ENCODE measurements at regions not wholly inside any gene's neighbourhood (a gene's known extent, or its start where the extent isn't known, plus 50 kb on each side); places are given as distances from the start of the nearest gene placed in this dataset.

- Histone ChIP-seq H3K79me2 (ENCODE audit: low read length) (no peaks in the 10 kb centered on the region), H3K4me2 (ENCODE audit: low read length) (no peak overlapping the region), H3K36me3 (replicated peaks; ENCODE audit: low read depth, low read length) (no peaks in the 10 kb centered on the region), H4K20me1 (ENCODE audit: insufficient read depth, low read length) (no peaks in the 10 kb centered on the region), H3K9me3 (ENCODE audit: insufficient read depth, low read length) (no peaks in the 10 kb centered on the region), H2AFZ (ENCODE audit: low read depth, low read length) (no peak overlapping the region), H3K4me3 (ENCODE audit: low read length) (no peak overlapping the region), H3K4me1 (ENCODE audit: low read length) (no peaks in the 10 kb centered on the region), H3K27me3 (ENCODE audit: low read depth, low read length) (no peaks in the 10 kb centered on the region), H3K27ac (ENCODE audit: low read length) (no peak overlapping the region), H3K9ac (ENCODE audit: low read length) (no peak overlapping the region)
- TF ChIP-seq EZH2phosphoT487 (IDR thresholded peaks at IDR 0.05; ENCODE audit: low read depth) (no peak), CTCF (IDR thresholded peaks at IDR 0.05; ENCODE audit: low read depth, low read length) (no peak)
Measured at GRCh38 chr15:91456251-91456718, 356.2 kb downstream of the SV2B start.

GRCh38 chr15:91456921-91457320 is 356.9 kb downstream of the SV2B start:
- Histone ChIP-seq H3K9ac (ENCODE audit: low read length) (no peak overlapping the region), H2AFZ (ENCODE audit: low read depth, low read length) (no peak overlapping the region), H3K79me2 (ENCODE audit: low read length) (no peaks in the 10 kb centered on the region), H4K20me1 (ENCODE audit: insufficient read depth, low read length) (no peaks in the 10 kb centered on the region), H3K4me2 (ENCODE audit: low read length) (no peak overlapping the region), H3K4me1 (ENCODE audit: low read length) (no peaks in the 10 kb centered on the region), H3K4me3 (ENCODE audit: low read length) (no peak overlapping the region), H3K9me3 (ENCODE audit: insufficient read depth, low read length) (no peaks in the 10 kb centered on the region), H3K27ac (ENCODE audit: low read length) (no peak overlapping the region), H3K36me3 (replicated peaks; ENCODE audit: low read depth, low read length) (no peaks in the 10 kb centered on the region), H3K27me3 (ENCODE audit: low read depth, low read length) (no peaks in the 10 kb centered on the region)
- no peak for TF ChIP-seq CTCF (IDR thresholded peaks at IDR 0.05; ENCODE audit: low read depth, low read length)
- no peak for TF ChIP-seq EZH2phosphoT487 (IDR thresholded peaks at IDR 0.05; ENCODE audit: low read depth)

GRCh38 chr15:91461377-91461776 is 361.3 kb downstream of the SV2B start:
- Histone ChIP-seq H3K79me2 (ENCODE audit: low read length) (no peaks in the 10 kb centered on the region), H2AFZ (ENCODE audit: low read depth, low read length) (no peak overlapping the region), H3K27me3 (ENCODE audit: low read depth, low read length) (no peaks in the 10 kb centered on the region), H3K4me2 (ENCODE audit: low read length) (no peak overlapping the region), H3K4me1 (ENCODE audit: low read length) (no peaks in the 10 kb centered on the region), H4K20me1 (ENCODE audit: insufficient read depth, low read length) (no peaks in the 10 kb centered on the region), H3K9ac (ENCODE audit: low read length) (no peak overlapping the region), H3K4me3 (ENCODE audit: low read length) (no peak overlapping the region), H3K9me3 (ENCODE audit: insufficient read depth, low read length) (no peaks in the 10 kb centered on the region), H3K27ac (ENCODE audit: low read length) (no peak overlapping the region), H3K36me3 (replicated peaks; ENCODE audit: low read depth, low read length) (no peaks in the 10 kb centered on the region)
- TF ChIP-seq EZH2phosphoT487 (IDR thresholded peaks at IDR 0.05; ENCODE audit: low read depth) (no peak), CTCF (IDR thresholded peaks at IDR 0.05; ENCODE audit: low read depth, low read length) (no peak)

GRCh38 chr15:91465086-91465485 is 365.0 kb downstream of the SV2B start:
- no peak for TF ChIP-seq EZH2phosphoT487 (IDR thresholded peaks at IDR 0.05; ENCODE audit: low read depth)
- TF ChIP-seq CTCF (IDR thresholded peaks at IDR 0.05; ENCODE audit: low read depth, low read length), result no peak
- no peak overlapping the region for H2AFZ ChIP-seq (ENCODE audit: low read depth, low read length)
- H3K27ac ChIP-seq (ENCODE audit: low read length), result no peak overlapping the region
- no peaks in the 10 kb centered on the region for H3K36me3 ChIP-seq (replicated peaks; ENCODE audit: low read depth, low read length)
- no peaks in the 10 kb centered on the region for H4K20me1 ChIP-seq (ENCODE audit: insufficient read depth, low read length)
- no peak overlapping the region for H3K4me2 ChIP-seq (ENCODE audit: low read length)
- H3K9ac ChIP-seq (ENCODE audit: low read length), result no peak overlapping the region
- H3K4me3 ChIP-seq (ENCODE audit: low read length), result no peak overlapping the region
- no peaks in the 10 kb centered on the region for H3K79me2 ChIP-seq (ENCODE audit: low read length)
- no peaks in the 10 kb centered on the region for H3K9me3 ChIP-seq (ENCODE audit: insufficient read depth, low read length)
- H3K27me3 ChIP-seq (ENCODE audit: low read depth, low read length), result no peaks in the 10 kb centered on the region
- H3K4me1 ChIP-seq (ENCODE audit: low read length), result no peaks in the 10 kb centered on the region

Data from OCI-LY3 (cell line).